IMR-90 (cell line): ENCODE measurements at regions not wholly inside any gene's neighbourhood (a gene's known extent, or its start where the extent isn't known, plus 50 kb on each side); places are given as distances from the start of the nearest gene placed in this dataset.

ENCODE experiments used
- ATAC-seq: fragments of 200-7000 bp; cut with Tn5 transposase; 2 replicates; pipeline ENCODE4 v1.9.1; 2020; ENCODE audit warnings: low read depth, mild to moderate bottlenecking, moderate library complexity
- BruUV-seq: library from RNA; stranded (reverse); fragments of 400-500 nt; replicated peaks from 2 replicates; lab custom pipeline; 2021; lab: Mats Ljungman, UMichigan
- CTCF ChIA-PET: fragments of 300-600 bp; formaldehyde crosslinking; extraction: SDS; loops from one replicate; lab custom pipeline; 2021; ENCODE audit warnings: antibody characterized with exemption; lab: Yijun Ruan, JAX
- POLR2A ChIA-PET: fragments of 300-600 bp; sonication (Branson Sonifier 250); formaldehyde crosslinking; loops from one replicate; lab custom pipeline; 2022; ENCODE audit warnings: antibody characterized with exemption; ENCODE audit not compliant: unreplicated experiment; lab: Charles Lee
- DNase-seq: peaks from one replicate; pipeline ENCODE4 v3.0.0; 2013
- H2AFZ ChIP-seq: replicated peaks from 2 replicates; pipeline ENCODE3; 2013; ENCODE audit warnings: low read length, mild to moderate bottlenecking; ENCODE audit not compliant: poor library complexity
- H2AK5ac ChIP-seq: 2 replicates; pipeline ENCODE4 v1.6.1; 2013; ENCODE audit warnings: low read depth, low read length, inconsistent platforms
- H2AK9ac ChIP-seq: replicated peaks from 2 replicates; pipeline ENCODE3; 2013; ENCODE audit warnings: mild to moderate bottlenecking, low read depth, low read length, moderate library complexity; ENCODE audit not compliant: poor library complexity
- H2BK120ac ChIP-seq: 2 replicates; pipeline ENCODE4 v1.6.1; 2013; ENCODE audit warnings: low read depth, low read length, inconsistent platforms
- H2BK15ac ChIP-seq: 3 replicates; pipeline ENCODE4 v1.6.1; 2013; ENCODE audit warnings: low read depth, low read length, inconsistent platforms
- H2BK20ac ChIP-seq: 2 replicates; pipeline ENCODE4 v1.6.1; 2013; ENCODE audit warnings: low read depth, mild to moderate bottlenecking, inconsistent platforms, low read length, moderate library complexity
- H2BK5ac ChIP-seq: 2 replicates; pipeline ENCODE4 v1.6.1; 2013; ENCODE audit warnings: mild to moderate bottlenecking, low read depth, low read length, inconsistent platforms; ENCODE audit not compliant: poor library complexity, severe bottlenecking
- H3K14ac ChIP-seq: replicated peaks from 2 replicates; pipeline ENCODE4 v1.6.1; 2013; ENCODE audit warnings: low read depth, low read length, inconsistent platforms
- H3K18ac ChIP-seq: 2 replicates; pipeline ENCODE4 v1.6.1; 2013; ENCODE audit warnings: low read depth, low read length, control low read depth
- H3K23ac ChIP-seq: 2 replicates; pipeline ENCODE4 v1.6.1; 2013; ENCODE audit warnings: low read depth, low read length, inconsistent platforms
- H3K27ac ChIP-seq: 2 replicates; pipeline ENCODE4 v1.5.1; 2013; ENCODE audit warnings: mild to moderate bottlenecking, control low read depth, low read length; ENCODE audit not compliant: insufficient read depth
- H3K27me3 ChIP-seq: 2 replicates; pipeline ENCODE4 v1.6.1; 2013; ENCODE audit warnings: low read length; ENCODE audit not compliant: control insufficient read depth, insufficient read depth
- H3K36me3 ChIP-seq: 2 replicates; pipeline ENCODE4 v1.6.1; 2013; ENCODE audit warnings: low read length, mixed read lengths; ENCODE audit not compliant: control insufficient read depth, insufficient read depth
- H3K4ac ChIP-seq: 2 replicates; pipeline ENCODE4 v1.6.1; 2013; ENCODE audit warnings: low read depth, low read length, inconsistent platforms
- H3K4me1 ChIP-seq: 2 replicates; pipeline ENCODE4 v1.6.1; 2013; ENCODE audit warnings: low read length, mixed read lengths; ENCODE audit not compliant: control insufficient read depth, insufficient read depth
- H3K4me2 ChIP-seq: 2 replicates; pipeline ENCODE4 v1.6.1; 2013; ENCODE audit warnings: low read depth, mild to moderate bottlenecking, control low read depth, low read length, moderate library complexity
- H3K4me3 ChIP-seq: 2 replicates; pipeline ENCODE4 v1.5.1; 2013; ENCODE audit warnings: low read depth, mild to moderate bottlenecking, control low read depth, low read length, moderate library complexity; ENCODE audit not compliant: insufficient read depth
- H3K56ac ChIP-seq: 2 replicates; pipeline ENCODE4 v1.6.1; 2013; ENCODE audit warnings: low read length, inconsistent platforms; ENCODE audit not compliant: insufficient read depth; ENCODE audit errors: extremely low read depth
- H3K79me1 ChIP-seq, 2 experiments: 2 replicates each; pipeline ENCODE4 v1.6.1; 2013; ENCODE audit warnings: low read length in 2 of 2, inconsistent platforms in 1 of 2, low read depth in 1 of 2
- H3K9ac ChIP-seq: 2 replicates; pipeline ENCODE4 v1.6.1; 2013; ENCODE audit warnings: low read depth, low read length, control low read depth
- H3K9me1 ChIP-seq: 2 replicates; pipeline ENCODE4 v1.6.1; 2013; ENCODE audit warnings: low read length, inconsistent platforms; ENCODE audit not compliant: insufficient read depth
- H3K9me3 ChIP-seq: 2 replicates; pipeline ENCODE4 v1.6.1; 2013; ENCODE audit warnings: low read length; ENCODE audit not compliant: control insufficient read depth, insufficient read depth
- H4K20me1 ChIP-seq: 2 replicates; pipeline ENCODE4 v1.6.1; 2013; ENCODE audit warnings: low read length, inconsistent platforms; ENCODE audit not compliant: insufficient read depth
- H4K5ac ChIP-seq: 2 replicates; pipeline ENCODE4 v1.6.1; 2013; ENCODE audit warnings: mild to moderate bottlenecking, low read depth, low read length, control low read depth
- H4K8ac ChIP-seq, 2 experiments: 2 replicates each; pipeline ENCODE4 v1.6.1; 2013; ENCODE audit warnings: low read depth in 2 of 2, low read length in 2 of 2, control low read depth in 1 of 2, inconsistent platforms in 1 of 2
- H4K91ac ChIP-seq: 2 replicates; pipeline ENCODE4 v1.6.1; 2013; ENCODE audit warnings: low read depth, low read length, inconsistent platforms; ENCODE audit not compliant: insufficient read depth
- BHLHE40 ChIP-seq: fragments of 150-350 bp; IDR thresholded peaks from 2 replicates; pipeline ENCODE4 v1.6.1; 2016; ENCODE audit warnings: mild to moderate bottlenecking, low read depth, low read length
- CHD1 ChIP-seq: IDR thresholded peaks from 2 replicates; pipeline ENCODE4 v1.6.1; 2012; ENCODE audit warnings: low read depth, low read length, improper control_type of control experiment
- FOS ChIP-seq: fragments of 150-350 bp; IDR thresholded peaks from 2 replicates; pipeline ENCODE4 v1.6.1; 2016; ENCODE audit warnings: low read depth, low read length
- MAFK ChIP-seq: IDR thresholded peaks from 2 replicates; pipeline ENCODE4 v1.6.1; 2012; ENCODE audit warnings: low read depth, low read length, improper control_type of control experiment
- NFE2L2 ChIP-seq: fragments of 150-350 bp; IDR thresholded peaks from 2 replicates; pipeline ENCODE4 v1.6.1; 2016; ENCODE audit warnings: low read depth, mild to moderate bottlenecking, low read length
- RAD21 ChIP-seq: IDR thresholded peaks from 2 replicates; pipeline ENCODE4 v1.6.1; 2012; ENCODE audit warnings: low read length, improper control_type of control experiment
- RCOR1 ChIP-seq: IDR thresholded peaks from 2 replicates; pipeline ENCODE4 v1.6.1; 2012; ENCODE audit warnings: mild to moderate bottlenecking, low read length, improper control_type of control experiment; ENCODE audit not compliant: insufficient replicate concordance
- SMC3 ChIP-seq: fragments of 150-350 bp; IDR thresholded peaks from 2 replicates; pipeline ENCODE4 v1.6.1; 2016; ENCODE audit warnings: low read depth, mild to moderate bottlenecking, antibody characterized with exemption, low read length, moderate library complexity
- USF2 ChIP-seq: fragments of 150-350 bp; IDR thresholded peaks from 2 replicates; pipeline ENCODE4 v1.6.1; 2017; ENCODE audit warnings: mild to moderate bottlenecking, antibody characterized with exemption, low read length, low read depth
- WGBS, 2 experiments: methylation state at CpG; one replicate each; pipeline versions ENCODE4 v1.1.5 to v1.1.7; 2013; ENCODE audit warnings: missing lambda C conversion rate in 2 of 2; ENCODE audit not compliant: insufficient read length in 1 of 2; ENCODE audit errors: extremely low coverage in 2 of 2; 5-methylcytosine and 5-hydroxymethylcytosine counted together
- dilution Hi-C: fragments of 300-500 bp; cut with HindIII; formaldehyde crosslinking; loops from one replicate; pipeline ENCODE4 v1.14.3; 2018; ENCODE audit warnings: low sequenced_read_pairs; ENCODE audit not compliant: unreplicated experiment
- in situ Hi-C: fragments of 300-500 bp; cut with MboI; formaldehyde crosslinking; loops from 3 replicates; pipeline ENCODE4 v1.14.3; 2019; ENCODE audit warnings: low sequenced_read_pairs, inconsistent platforms, mixed read lengths
- intact Hi-C: fragments of 100-400 bp; cut with micrococcal nuclease; formaldehyde crosslinking; loops from 2 replicates; pipeline ENCODE4 v1.10.0; 2022
- TF ChIP-seq, protein P1 (sequence below): fragments of 150-350 bp; IDR thresholded peaks from 2 replicates; pipeline ENCODE4 v1.6.1; 2016; ENCODE audit warnings: low read depth, mild to moderate bottlenecking, low read length, moderate library complexity, borderline replicate concordance

DNA sequence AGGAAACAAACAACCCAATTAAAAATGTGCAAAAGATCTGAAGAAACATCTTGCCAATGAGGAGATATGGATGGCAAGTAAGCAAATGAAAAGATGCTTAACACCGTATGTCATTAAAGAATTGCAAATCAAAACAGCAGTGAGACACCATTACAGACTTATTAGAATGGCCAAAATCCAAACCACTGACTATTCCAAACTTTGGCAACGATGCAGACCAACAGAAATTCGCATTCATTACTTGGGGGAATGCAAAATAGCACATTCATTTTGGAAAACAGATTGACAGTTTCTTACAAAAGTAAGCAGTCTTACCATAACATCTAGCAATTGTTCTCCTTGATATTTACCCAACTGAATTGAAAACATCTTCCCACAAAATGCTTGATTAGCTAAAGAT, 1118.7 kb downstream of the SUCLG1 start:
- no peak overlapping the region for H2BK20ac ChIP-seq
- H3K9ac ChIP-seq: no peak overlapping the region
- H3K23ac ChIP-seq: no peak overlapping the region
- H2BK5ac ChIP-seq: no peak overlapping the region
- dilution Hi-C loops: no loop called here
- WGBS, 2 experiments: no CpG with 5 or more reads among the region's 3 CpGs
- H3K9me3 ChIP-seq: no peaks in the 10 kb centered on the region
- no peak overlapping the region for H2BK120ac ChIP-seq
- no peak overlapping the region for H3K18ac ChIP-seq
- H3K27me3 ChIP-seq: no peaks in the 10 kb centered on the region
- no peaks in the 10 kb centered on the region for H3K4me1 ChIP-seq
- H3K4ac ChIP-seq: no peak overlapping the region
- in situ Hi-C loops: no loop called here
- ChIA-PET CTCF (no interaction called here), POLR2A (no interaction called here)
- H3K9me1 ChIP-seq: no peaks in the 10 kb centered on the region
- H3K4me2 ChIP-seq: no peak overlapping the region
- H2BK15ac ChIP-seq: no peak overlapping the region
- no peaks in the 10 kb centered on the region for H3K36me3 ChIP-seq
- DNase-seq (no peak), ATAC-seq (no peak)
- no peak overlapping the region for H3K4me3 ChIP-seq
- H4K8ac ChIP-seq: no peak overlapping the region
- H4K20me1 ChIP-seq: no peaks in the 10 kb centered on the region
- no peaks in the 10 kb centered on the region for H3K79me1 ChIP-seq
- H2AK9ac ChIP-seq: no peak overlapping the region
- BruUV-seq: no TSS peak
- no peak overlapping the region for H2AK5ac ChIP-seq
- TF ChIP-seq USF2 (no peak), RCOR1 (no peak), RAD21 (no peak), SMC3 (no peak), MAFK (no peak), CHD1 (no peak), FOS (no peak), NFE2L2 (no peak), BHLHE40 (no peak)
- TF ChIP-seq, protein P1, sequence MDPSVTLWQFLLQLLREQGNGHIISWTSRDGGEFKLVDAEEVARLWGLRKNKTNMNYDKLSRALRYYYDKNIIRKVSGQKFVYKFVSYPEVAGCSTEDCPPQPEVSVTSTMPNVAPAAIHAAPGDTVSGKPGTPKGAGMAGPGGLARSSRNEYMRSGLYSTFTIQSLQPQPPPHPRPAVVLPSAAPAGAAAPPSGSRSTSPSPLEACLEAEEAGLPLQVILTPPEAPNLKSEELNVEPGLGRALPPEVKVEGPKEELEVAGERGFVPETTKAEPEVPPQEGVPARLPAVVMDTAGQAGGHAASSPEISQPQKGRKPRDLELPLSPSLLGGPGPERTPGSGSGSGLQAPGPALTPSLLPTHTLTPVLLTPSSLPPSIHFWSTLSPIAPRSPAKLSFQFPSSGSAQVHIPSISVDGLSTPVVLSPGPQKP: no peak
- H2AFZ ChIP-seq: no peak overlapping the region
- H3K27ac ChIP-seq: no peak overlapping the region
- H3K56ac ChIP-seq: no peak overlapping the region
- no peak overlapping the region for H3K14ac ChIP-seq
- H4K5ac ChIP-seq: no peak overlapping the region
- H4K91ac ChIP-seq: no peak overlapping the region
- intact Hi-C loops: no loop called here
